ENCODE measurements at regions not wholly inside any gene's neighbourhood (a gene's known extent, or its start where the extent isn't known, plus 50 kb on each side); places are given as distances from the start of the nearest gene placed in this dataset.

GRCh38 chr12:83920821-83921547 is 991.6 kb downstream of the SLC6A15 start:
- no peak overlapping the region for H2AFZ ChIP-seq (ENCODE audit: low read depth, low read length)
- H3K79me2 ChIP-seq (ENCODE audit: low read length), result no peaks in the 10 kb centered on the region
- no peak overlapping the region for H3K9ac ChIP-seq (ENCODE audit: low read length)
- H3K4me3 ChIP-seq (ENCODE audit: low read length), result no peak overlapping the region
- H3K36me3 ChIP-seq (replicated peaks; ENCODE audit: low read depth, low read length), result no peaks in the 10 kb centered on the region
- H3K9me3 ChIP-seq (ENCODE audit: insufficient read depth, low read length), result no peaks in the 10 kb centered on the region
- H3K4me2 ChIP-seq (ENCODE audit: low read length), result no peak overlapping the region
- no peaks in the 10 kb centered on the region for H4K20me1 ChIP-seq (ENCODE audit: insufficient read depth, low read length)
- no peak overlapping the region for H3K27ac ChIP-seq (ENCODE audit: low read length)
- no peaks in the 10 kb centered on the region for H3K4me1 ChIP-seq (ENCODE audit: low read length)
- no peaks in the 10 kb centered on the region for H3K27me3 ChIP-seq (ENCODE audit: low read depth, low read length)
- TF ChIP-seq, protein P1, sequence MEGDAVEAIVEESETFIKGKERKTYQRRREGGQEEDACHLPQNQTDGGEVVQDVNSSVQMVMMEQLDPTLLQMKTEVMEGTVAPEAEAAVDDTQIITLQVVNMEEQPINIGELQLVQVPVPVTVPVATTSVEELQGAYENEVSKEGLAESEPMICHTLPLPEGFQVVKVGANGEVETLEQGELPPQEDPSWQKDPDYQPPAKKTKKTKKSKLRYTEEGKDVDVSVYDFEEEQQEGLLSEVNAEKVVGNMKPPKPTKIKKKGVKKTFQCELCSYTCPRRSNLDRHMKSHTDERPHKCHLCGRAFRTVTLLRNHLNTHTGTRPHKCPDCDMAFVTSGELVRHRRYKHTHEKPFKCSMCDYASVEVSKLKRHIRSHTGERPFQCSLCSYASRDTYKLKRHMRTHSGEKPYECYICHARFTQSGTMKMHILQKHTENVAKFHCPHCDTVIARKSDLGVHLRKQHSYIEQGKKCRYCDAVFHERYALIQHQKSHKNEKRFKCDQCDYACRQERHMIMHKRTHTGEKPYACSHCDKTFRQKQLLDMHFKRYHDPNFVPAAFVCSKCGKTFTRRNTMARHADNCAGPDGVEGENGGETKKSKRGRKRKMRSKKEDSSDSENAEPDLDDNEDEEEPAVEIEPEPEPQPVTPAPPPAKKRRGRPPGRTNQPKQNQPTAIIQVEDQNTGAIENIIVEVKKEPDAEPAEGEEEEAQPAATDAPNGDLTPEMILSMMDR (IDR thresholded peaks at IDR 0.05; ENCODE audit: low read depth, low read length), result no peak
- TF ChIP-seq EZH2phosphoT487 (IDR thresholded peaks at IDR 0.05; ENCODE audit: low read depth), result no peak

GRCh38 chr12:83919081-83919480 is 993.5 kb downstream of the SLC6A15 start:
- H4K20me1 ChIP-seq (ENCODE audit: insufficient read depth, low read length), result no peaks in the 10 kb centered on the region
- no peak overlapping the region for H3K9ac ChIP-seq (ENCODE audit: low read length)
- no peak overlapping the region for H3K4me2 ChIP-seq (ENCODE audit: low read length)
- no peaks in the 10 kb centered on the region for H3K36me3 ChIP-seq (replicated peaks; ENCODE audit: low read depth, low read length)
- H3K27me3 ChIP-seq (ENCODE audit: low read depth, low read length), result no peaks in the 10 kb centered on the region
- no peaks in the 10 kb centered on the region for H3K9me3 ChIP-seq (ENCODE audit: insufficient read depth, low read length)
- H3K79me2 ChIP-seq (ENCODE audit: low read length), result no peaks in the 10 kb centered on the region
- H3K4me3 ChIP-seq (ENCODE audit: low read length), result no peak overlapping the region
- no peak overlapping the region for H3K27ac ChIP-seq (ENCODE audit: low read length)
- no peaks in the 10 kb centered on the region for H3K4me1 ChIP-seq (ENCODE audit: low read length)
- no peak for TF ChIP-seq EZH2phosphoT487 (IDR thresholded peaks at IDR 0.05; ENCODE audit: low read depth)
- TF ChIP-seq, protein P1 (IDR thresholded peaks at IDR 0.05; ENCODE audit: low read depth, low read length), result no peak
- H2AFZ ChIP-seq (ENCODE audit: low read depth, low read length), result no peak overlapping the region

DNA sequence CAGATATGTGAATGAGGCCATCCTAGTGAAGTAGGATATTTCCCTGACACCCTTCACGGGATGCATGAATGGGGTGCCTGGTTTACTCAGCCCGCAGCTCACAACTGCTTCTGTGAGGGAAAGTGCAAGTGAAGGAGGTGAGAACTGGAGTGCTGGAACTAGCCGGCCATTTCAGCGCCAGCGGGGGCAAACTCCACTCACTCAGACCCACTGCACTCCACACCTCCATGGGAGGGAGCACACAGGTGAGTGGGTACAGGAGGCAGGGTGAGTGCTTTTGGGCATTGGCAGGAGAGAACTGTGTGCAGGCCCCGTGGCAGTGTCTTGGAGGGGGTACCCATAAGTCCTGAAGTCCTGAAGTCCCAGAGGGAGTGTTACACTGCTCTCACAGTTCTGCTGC is 1008.4 kb downstream of the SLC6A15 start:
- TF ChIP-seq, protein P1 (IDR thresholded peaks at IDR 0.05; ENCODE audit: low read depth, low read length), result no peak
- no peak for TF ChIP-seq EZH2phosphoT487 (IDR thresholded peaks at IDR 0.05; ENCODE audit: low read depth)
- no peak overlapping the region for H3K27ac ChIP-seq (ENCODE audit: low read length)
- no peaks in the 10 kb centered on the region for H3K27me3 ChIP-seq (ENCODE audit: low read depth, low read length)
- H3K4me2 ChIP-seq (ENCODE audit: low read length), result no peak overlapping the region
- no peaks in the 10 kb centered on the region for H3K4me1 ChIP-seq (ENCODE audit: low read length)
- H4K20me1 ChIP-seq (ENCODE audit: insufficient read depth, low read length), result no peaks in the 10 kb centered on the region
- H3K79me2 ChIP-seq (ENCODE audit: low read length), result no peaks in the 10 kb centered on the region
- H3K36me3 ChIP-seq (replicated peaks; ENCODE audit: low read depth, low read length), result no peaks in the 10 kb centered on the region
- H2AFZ ChIP-seq (ENCODE audit: low read depth, low read length), result no peak overlapping the region
- H3K9ac ChIP-seq (ENCODE audit: low read length), result no peak overlapping the region
- no peak overlapping the region for H3K4me3 ChIP-seq (ENCODE audit: low read length)
- no peaks in the 10 kb centered on the region for H3K9me3 ChIP-seq (ENCODE audit: insufficient read depth, low read length)

GRCh38 chr12:83896416-83896815 is 1016.2 kb downstream of the SLC6A15 start:
- Histone ChIP-seq H3K4me2 (ENCODE audit: low read length) (no peak overlapping the region), H3K27ac (ENCODE audit: low read length) (no peak overlapping the region), H3K79me2 (ENCODE audit: low read length) (no peaks in the 10 kb centered on the region), H3K9ac (ENCODE audit: low read length) (no peak overlapping the region), H2AFZ (ENCODE audit: low read depth, low read length) (no peak overlapping the region), H4K20me1 (ENCODE audit: insufficient read depth, low read length) (no peaks in the 10 kb centered on the region), H3K4me1 (ENCODE audit: low read length) (no peaks in the 10 kb centered on the region), H3K27me3 (ENCODE audit: low read depth, low read length) (no peaks in the 10 kb centered on the region), H3K36me3 (replicated peaks; ENCODE audit: low read depth, low read length) (no peaks in the 10 kb centered on the region), H3K9me3 (ENCODE audit: insufficient read depth, low read length) (no peaks in the 10 kb centered on the region), H3K4me3 (ENCODE audit: low read length) (no peak overlapping the region)
- TF ChIP-seq, protein P1 (IDR thresholded peaks at IDR 0.05; ENCODE audit: low read depth, low read length), result no peak
- no peak for TF ChIP-seq EZH2phosphoT487 (IDR thresholded peaks at IDR 0.05; ENCODE audit: low read depth)
